ENCODE measurements at regions not wholly inside any gene's neighbourhood (a gene's known extent, or its start where the extent isn't known, plus 50 kb on each side); places are given as distances from the start of the nearest gene placed in this dataset.

GRCh38 chr6:120857422-120857821 is 476.9 kb downstream of the TBC1D32 start:
- H2BK120ac ChIP-seq (replicated peaks; ENCODE audit: low read depth, low read length): no peak overlapping the region
- no peak overlapping the region for H3K23ac ChIP-seq (ENCODE audit: insufficient read length)
- no peak overlapping the region for H2AK5ac ChIP-seq (ENCODE audit: low read depth, low read length)
- no peak overlapping the region for H3K56ac ChIP-seq (replicated peaks; ENCODE audit: insufficient read length, low read depth, low read length)
- no peak overlapping the region for H2BK5ac ChIP-seq (ENCODE audit: low read depth, low read length)
- TF ChIP-seq KDM1A (IDR thresholded peaks at IDR 0.05; ENCODE audit: borderline replicate concordance, low read length): no peak
- TF ChIP-seq USF2 (IDR thresholded peaks at IDR 0.05; ENCODE audit: low read length): no peak
- no peak for TF ChIP-seq POLR2AphosphoS5 (IDR thresholded peaks at IDR 0.05; ENCODE audit: low read depth, low read length)
- no peak for TF ChIP-seq ATF2 (IDR thresholded peaks at IDR 0.05; ENCODE audit: low read length)
- TF ChIP-seq HDAC6 (IDR thresholded peaks at IDR 0.05; ENCODE audit: low read depth, low read length): no peak
- TF ChIP-seq RNF2 (IDR thresholded peaks at IDR 0.05; ENCODE audit: borderline replicate concordance, low read depth, low read length, missing control alignments, poor library complexity, severe bottlenecking): no peak
- no peak for TF ChIP-seq TEAD4 (IDR thresholded peaks at IDR 0.05; ENCODE audit: low read depth, low read length)
- TF ChIP-seq SAP30 (IDR thresholded peaks at IDR 0.05; ENCODE audit: insufficient read depth, insufficient replicate concordance, low read length): no peak
- TF ChIP-seq RXRA (IDR thresholded peaks at IDR 0.05; ENCODE audit: insufficient read depth, low read depth, low read length): no peak
- TF ChIP-seq E2F6 (IDR thresholded peaks at IDR 0.05): no peak
- no peak overlapping the region for H4K5ac ChIP-seq (ENCODE audit: insufficient read length, low read depth, low read length)
- H3K14ac ChIP-seq (ENCODE audit: insufficient read length): no peak overlapping the region
- H3K9ac ChIP-seq (replicated peaks in 1 of 4; ENCODE audit: extremely low read depth in 1 of 4, low read depth in 3 of 4, low read length in 3 of 4): no peak overlapping the region
- H2BK12ac ChIP-seq (ENCODE audit: low read depth, low read length): no peak overlapping the region
- H3K4me3 ChIP-seq (ENCODE audit: extremely low read depth in 1 of 4, insufficient read depth in 2 of 4, low read depth in 3 of 4, low read length in 4 of 4): no peak overlapping the region
- H3K27ac ChIP-seq (ENCODE audit: low read depth, low read length): no peak overlapping the region
- H3K79me2 ChIP-seq (ENCODE audit: control insufficient read depth in 1 of 2, insufficient read depth in 2 of 2, low read length in 2 of 2): no peaks in the 10 kb centered on the region
- no peaks in the 10 kb centered on the region for H4K20me1 ChIP-seq (replicated peaks in 1 of 2; ENCODE audit: control insufficient read depth in 1 of 2, insufficient read depth in 2 of 2, low read length in 2 of 2)
- no peak overlapping the region for H4K8ac ChIP-seq (ENCODE audit: extremely low read depth, insufficient read depth, low read length)
- H2AFZ ChIP-seq (ENCODE audit: low read length): no peak overlapping the region
- H3K4ac ChIP-seq (replicated peaks; ENCODE audit: insufficient read length, low read depth, low read length): no peak overlapping the region
- no peak overlapping the region for H3K4me2 ChIP-seq (ENCODE audit: insufficient read depth in 1 of 2, low read depth in 2 of 2, low read length in 2 of 2)
- WGBS, 2 experiments (ENCODE audit: extremely low coverage in 1 of 2, insufficient coverage in 1 of 2, insufficient read length in 1 of 2, insufficient replicate concordance in 2 of 2, low coverage in 1 of 2, low lambda C conversion rate in 2 of 2, missing lambda C conversion rate in 1 of 2): 86% methylated on average over 3 of the region's 3 CpGs; no CpG with 5 or more reads in 1 of the 2 experiments
- H2BK15ac ChIP-seq (ENCODE audit: low read length): no peak overlapping the region
- no peaks in the 10 kb centered on the region for H3K79me1 ChIP-seq (ENCODE audit: low read depth, low read length)
- H3K36me3 ChIP-seq (ENCODE audit: control insufficient read depth in 2 of 4, insufficient read depth in 4 of 4, low read length in 3 of 4): no peaks in the 10 kb centered on the region
- no peak overlapping the region for H3K18ac ChIP-seq (ENCODE audit: extremely low read depth, low read length)
- H3K4me1 ChIP-seq (replicated peaks in 1 of 4; ENCODE audit: control insufficient read depth in 3 of 4, insufficient read depth in 4 of 4, low read length in 3 of 4): no peaks in the 10 kb centered on the region
- no peaks in the 10 kb centered on the region for H3K27me3 ChIP-seq (replicated peaks in 1 of 4; ENCODE audit: control insufficient read depth in 3 of 4, extremely low read depth in 1 of 4, insufficient read depth in 3 of 4, low read length in 3 of 4)
- POLR2A ChIA-PET (ENCODE audit: partially characterized antibody): no interaction called here
- no peak overlapping the region for H2BK20ac ChIP-seq (ENCODE audit: low read length)
- CTCF ChIA-PET (ENCODE audit: partially characterized antibody): interaction anchor here (0.6 kb wide), 2 partner anchors 36 to 186 kb away, joined by 3 to 4 read pairs; no protein-coding TSS in a partner anchor
- FAIRE-seq (no peak), DNase-seq (ENCODE audit: low read depth in 1 of 2, low spot score in 2 of 2) (no peak)
- no peaks in the 10 kb centered on the region for H3K9me3 ChIP-seq (ENCODE audit: insufficient read depth in 2 of 2, low read depth in 1 of 2, low read length in 1 of 2)
- H4K91ac ChIP-seq (replicated peaks; ENCODE audit: insufficient read length, low read length): no peak overlapping the region
- no peaks in the 10 kb centered on the region for H3K23me2 ChIP-seq (ENCODE audit: low read depth, low read length)
